ENCODE measurements at regions not wholly inside any gene's neighbourhood (a gene's known extent, or its start where the extent isn't known, plus 50 kb on each side); places are given as distances from the start of the nearest gene placed in this dataset.

DNA sequence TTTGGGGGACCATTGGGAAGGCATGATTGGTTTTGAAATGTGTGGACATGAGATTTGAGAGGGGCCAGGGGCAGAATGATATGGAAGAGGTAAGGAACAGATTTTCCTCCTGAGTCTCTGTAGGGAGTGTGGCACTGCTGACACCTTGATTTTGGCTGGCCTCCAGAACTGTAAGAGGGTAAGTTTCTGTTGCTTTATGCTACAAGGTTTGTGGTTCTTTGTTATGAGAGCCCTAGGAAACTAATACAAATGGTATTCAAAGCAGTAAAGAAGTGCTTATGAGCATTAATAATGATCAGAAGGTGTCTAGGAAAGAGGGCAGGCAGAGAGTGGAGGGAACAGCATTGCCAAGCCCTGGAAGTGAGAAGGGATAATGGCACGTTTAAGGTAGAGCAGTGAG is 574.3 kb upstream of the NXPH2 start:
- TF ChIP-seq, protein P1, sequence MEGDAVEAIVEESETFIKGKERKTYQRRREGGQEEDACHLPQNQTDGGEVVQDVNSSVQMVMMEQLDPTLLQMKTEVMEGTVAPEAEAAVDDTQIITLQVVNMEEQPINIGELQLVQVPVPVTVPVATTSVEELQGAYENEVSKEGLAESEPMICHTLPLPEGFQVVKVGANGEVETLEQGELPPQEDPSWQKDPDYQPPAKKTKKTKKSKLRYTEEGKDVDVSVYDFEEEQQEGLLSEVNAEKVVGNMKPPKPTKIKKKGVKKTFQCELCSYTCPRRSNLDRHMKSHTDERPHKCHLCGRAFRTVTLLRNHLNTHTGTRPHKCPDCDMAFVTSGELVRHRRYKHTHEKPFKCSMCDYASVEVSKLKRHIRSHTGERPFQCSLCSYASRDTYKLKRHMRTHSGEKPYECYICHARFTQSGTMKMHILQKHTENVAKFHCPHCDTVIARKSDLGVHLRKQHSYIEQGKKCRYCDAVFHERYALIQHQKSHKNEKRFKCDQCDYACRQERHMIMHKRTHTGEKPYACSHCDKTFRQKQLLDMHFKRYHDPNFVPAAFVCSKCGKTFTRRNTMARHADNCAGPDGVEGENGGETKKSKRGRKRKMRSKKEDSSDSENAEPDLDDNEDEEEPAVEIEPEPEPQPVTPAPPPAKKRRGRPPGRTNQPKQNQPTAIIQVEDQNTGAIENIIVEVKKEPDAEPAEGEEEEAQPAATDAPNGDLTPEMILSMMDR (IDR thresholded peaks at IDR 0.05; ENCODE audit: insufficient read depth, low read length, missing control alignments), result no peak
- no peak overlapping the region for H3K4me3 ChIP-seq (ENCODE audit: low read depth, low read length)
- DNase-seq (ENCODE audit: low read depth, low spot score), result no peak
- CTCF ChIA-PET, result no interaction called here
- POLR2A ChIA-PET, result no interaction called here

DNA sequence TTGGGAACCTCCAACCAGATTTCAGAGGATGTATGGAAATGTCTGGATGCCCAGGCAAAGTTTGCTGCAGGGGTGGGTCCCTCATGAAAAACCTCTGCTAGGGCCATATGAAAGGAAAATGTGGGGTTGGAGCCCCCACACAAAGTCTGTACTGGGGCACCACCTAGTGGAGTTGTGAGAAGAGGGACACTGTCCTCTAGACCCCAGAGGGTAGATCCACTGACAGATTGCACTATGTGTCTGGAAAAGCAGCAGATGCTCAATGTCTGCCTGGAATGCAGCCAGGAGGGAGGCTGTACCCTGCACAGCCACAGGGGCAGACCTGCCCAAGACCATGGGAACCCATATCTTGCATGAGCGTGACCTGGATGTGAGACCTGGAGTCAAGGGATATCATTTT is 573.7 kb upstream of the NXPH2 start:
- TF ChIP-seq, protein P1 (IDR thresholded peaks at IDR 0.05; ENCODE audit: insufficient read depth, low read length, missing control alignments), result no peak
- CTCF ChIA-PET, result no interaction called here
- POLR2A ChIA-PET, result no interaction called here
- no peak for DNase-seq (ENCODE audit: low read depth, low spot score)
- H3K4me3 ChIP-seq (ENCODE audit: low read depth, low read length), result no peak overlapping the region

DNA sequence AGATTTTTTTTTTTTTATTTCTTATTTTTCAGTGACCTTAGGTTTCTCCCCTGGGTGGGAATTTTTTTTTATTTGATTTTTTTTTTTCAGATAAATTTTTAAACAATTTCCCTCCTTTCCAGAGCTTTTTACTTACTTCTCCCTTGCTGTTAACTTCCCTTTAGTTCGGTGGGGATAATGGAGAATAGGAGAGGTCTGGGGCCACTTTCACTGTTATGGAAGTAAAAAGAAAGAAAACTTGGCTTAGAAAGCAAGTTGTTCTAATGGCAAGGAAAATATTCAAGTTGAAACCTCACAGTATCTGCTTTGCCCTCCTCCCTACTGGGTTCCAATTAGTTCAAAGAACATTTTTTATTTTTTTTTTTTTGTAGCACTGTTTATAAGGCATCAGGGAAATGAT is 537.1 kb upstream of the NXPH2 start:
- TF ChIP-seq, protein P1 (IDR thresholded peaks at IDR 0.05; ENCODE audit: insufficient read depth, low read length, missing control alignments), result no peak
- CTCF ChIA-PET, result no interaction called here
- no peak for DNase-seq (ENCODE audit: low read depth, low spot score)
- POLR2A ChIA-PET, result no interaction called here
- no peak overlapping the region for H3K4me3 ChIP-seq (ENCODE audit: low read depth, low read length)

DNA sequence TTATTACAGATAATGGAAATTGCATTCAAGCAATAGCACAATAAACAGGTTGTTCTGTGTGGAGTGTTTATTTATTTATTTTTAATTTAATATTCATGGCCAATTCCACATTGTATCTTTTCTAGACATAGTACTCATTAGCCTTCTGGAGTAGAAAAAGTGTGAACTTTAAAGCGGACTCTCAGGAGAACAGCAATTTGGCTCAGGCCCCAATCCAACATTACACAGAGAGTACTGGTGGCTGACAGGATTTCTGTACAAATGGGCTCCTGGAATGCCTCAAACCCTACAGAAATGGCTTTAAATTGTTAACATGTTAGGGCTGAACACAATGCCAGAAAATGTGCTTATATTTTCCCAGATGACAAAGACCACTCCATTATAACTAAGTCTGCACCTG is 533.9 kb upstream of the NXPH2 start:
- ChIA-PET CTCF (no interaction called here), POLR2A (no interaction called here)
- TF ChIP-seq, protein P1 (IDR thresholded peaks at IDR 0.05; ENCODE audit: insufficient read depth, low read length, missing control alignments), result no peak
- no peak for DNase-seq (ENCODE audit: low read depth, low spot score)
- H3K4me3 ChIP-seq (ENCODE audit: low read depth, low read length), result no peak overlapping the region

DNA sequence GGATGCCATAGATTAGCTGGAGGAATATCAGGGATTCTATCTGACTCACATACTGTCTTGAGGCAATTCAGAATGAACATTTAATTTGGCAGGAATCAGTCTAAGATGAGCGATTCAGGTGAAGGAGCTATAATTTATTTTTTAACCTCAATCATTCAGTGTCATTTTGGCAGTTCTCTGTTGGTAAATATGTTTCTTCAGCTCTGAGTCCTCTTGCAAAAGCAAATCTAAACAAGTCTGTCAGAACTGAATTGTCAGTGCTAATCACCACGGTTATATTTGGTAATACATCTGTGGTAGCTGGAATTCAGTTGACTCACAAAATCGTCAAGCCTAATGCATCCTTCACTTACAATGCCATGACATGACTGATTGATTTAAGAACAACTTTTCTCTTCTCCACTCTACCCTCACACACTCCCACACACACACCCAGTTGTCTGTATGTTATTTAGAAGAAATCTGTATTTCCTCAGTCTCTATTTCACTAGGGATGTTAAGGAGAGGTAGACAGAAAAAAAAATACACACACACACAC is 516.6 kb upstream of the NXPH2 start:
- POLR2A ChIA-PET, result no interaction called here
- no peak for DNase-seq (ENCODE audit: low read depth, low spot score)
- no peak overlapping the region for H3K4me3 ChIP-seq (ENCODE audit: low read depth, low read length)
- CTCF ChIA-PET, result no interaction called here
- TF ChIP-seq, protein P1 (IDR thresholded peaks at IDR 0.05; ENCODE audit: insufficient read depth, low read length, missing control alignments), result no peak

DNA sequence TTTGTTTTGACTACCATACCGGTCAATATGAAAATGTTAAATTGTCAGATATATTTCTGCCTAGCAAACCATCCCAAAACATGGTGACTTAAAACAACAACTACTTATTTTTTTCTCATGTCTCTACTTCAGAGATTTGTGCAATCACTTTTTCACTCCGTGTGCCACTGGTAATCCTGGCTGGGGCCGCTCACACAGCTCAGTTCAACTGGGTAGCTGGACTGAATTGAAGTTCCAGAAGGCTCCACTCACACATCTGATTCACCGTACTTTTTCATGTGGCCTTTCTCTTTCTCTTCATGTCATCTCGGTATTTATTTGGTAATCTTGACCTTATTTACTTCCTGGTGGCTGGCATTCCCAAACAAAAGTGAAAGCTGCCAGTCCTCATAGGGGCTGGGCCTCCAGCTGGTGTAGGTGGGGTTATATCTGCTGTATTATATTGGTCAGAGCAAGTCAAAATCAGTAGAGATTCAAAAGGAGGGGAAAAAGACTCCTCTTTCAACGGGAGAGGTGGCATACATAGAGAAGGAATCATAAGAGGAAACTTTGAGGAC is 513.9 kb upstream of the NXPH2 start:
- ChIA-PET CTCF (no interaction called here), POLR2A (no interaction called here)
- TF ChIP-seq, protein P1 (IDR thresholded peaks at IDR 0.05; ENCODE audit: insufficient read depth, low read length, missing control alignments), result no peak
- no peak for DNase-seq (ENCODE audit: low read depth, low spot score)
- no peak overlapping the region for H3K4me3 ChIP-seq (ENCODE audit: low read depth, low read length)

Measured in AG04449 (cell line).